ENCODE measurements at regions not wholly inside any gene's neighbourhood (a gene's known extent, or its start where the extent isn't known, plus 50 kb on each side); places are given as distances from the start of the nearest gene placed in this dataset.

DNA sequence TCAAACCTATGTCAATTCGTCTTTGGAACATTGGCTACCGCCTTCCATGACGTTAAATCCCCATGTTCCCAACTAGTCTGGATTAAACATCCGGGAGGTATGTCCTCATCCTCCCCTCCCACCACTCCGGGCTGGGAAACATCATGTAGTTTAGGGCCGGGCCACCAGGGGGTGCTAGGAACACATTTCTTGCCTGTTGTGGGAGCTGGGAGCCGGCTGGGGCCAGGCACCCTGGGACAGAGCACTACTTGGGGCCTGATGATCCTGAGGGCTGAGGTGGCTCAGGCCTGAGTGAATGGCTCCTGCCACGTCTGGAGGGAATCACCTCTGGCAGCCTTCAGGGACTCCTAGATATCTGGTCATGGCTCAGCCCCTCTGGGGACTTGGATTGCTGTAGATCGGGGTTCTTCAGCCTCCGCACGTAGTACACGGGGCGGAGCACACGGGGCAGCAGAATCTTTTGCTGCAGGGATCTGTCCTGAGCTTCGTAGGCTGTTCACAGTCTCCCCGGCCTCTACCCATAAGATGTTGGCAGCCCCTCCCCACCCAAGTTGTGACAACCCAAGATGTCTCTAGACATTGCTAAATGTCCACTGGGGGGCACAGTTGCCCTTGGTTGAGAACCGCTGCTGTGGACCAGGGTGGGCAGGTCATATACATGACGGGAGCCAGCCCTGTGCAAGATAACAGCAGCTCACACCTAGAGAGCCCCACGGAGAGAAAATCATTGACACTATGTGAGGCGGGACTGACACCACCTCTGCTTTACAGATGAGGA is 141.2 kb upstream of the ZNF716 start:
- H3K4me3 Mint-ChIP-seq = no peak overlapping the region
- no peaks in the 10 kb centered on the region for H3K36me3 Mint-ChIP-seq (ENCODE audit: low read depth)
- H3K27ac Mint-ChIP-seq = no peak overlapping the region
- DNase-seq = no peak
- CTCF ChIA-PET = no interaction called here
- no peaks in the 10 kb centered on the region for H3K4me1 Mint-ChIP-seq
- POLR2A ChIA-PET = no interaction called here
- no peaks in the 10 kb centered on the region for H3K27me3 Mint-ChIP-seq
- peaks cover 44% of the 10 kb centered on the region for H3K9me3 Mint-ChIP-seq

DNA sequence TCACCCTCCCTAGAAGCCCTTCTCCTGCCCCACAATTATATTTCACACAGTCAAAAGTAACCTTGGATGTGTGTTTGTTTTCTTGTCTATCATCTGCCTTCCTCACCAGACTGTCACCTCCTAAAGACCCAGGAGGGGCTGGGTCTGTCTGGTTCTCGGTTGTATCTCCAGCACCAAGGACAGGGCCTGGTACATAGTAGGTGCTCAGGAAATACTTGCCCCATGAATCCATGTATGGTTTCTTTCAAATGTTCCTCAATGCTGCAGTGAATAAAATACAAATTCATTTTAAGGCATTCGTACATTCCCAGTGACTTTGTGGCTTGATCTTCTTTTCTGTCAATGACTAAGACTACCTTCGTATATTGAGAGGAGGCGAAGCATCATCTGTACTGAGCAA is 122.9 kb upstream of the ZNF716 start:
- Mint-ChIP-seq H3K4me1 (no peaks in the 10 kb centered on the region), H3K36me3 (ENCODE audit: low read depth) (no peaks in the 10 kb centered on the region), H3K27me3 (no peaks in the 10 kb centered on the region), H3K27ac (no peak overlapping the region), H3K9me3 (peaks cover 46% of the 10 kb centered on the region), H3K4me3 (no peak overlapping the region)
- CTCF ChIA-PET = no interaction called here
- POLR2A ChIA-PET = no interaction called here
- no peak for DNase-seq

DNA sequence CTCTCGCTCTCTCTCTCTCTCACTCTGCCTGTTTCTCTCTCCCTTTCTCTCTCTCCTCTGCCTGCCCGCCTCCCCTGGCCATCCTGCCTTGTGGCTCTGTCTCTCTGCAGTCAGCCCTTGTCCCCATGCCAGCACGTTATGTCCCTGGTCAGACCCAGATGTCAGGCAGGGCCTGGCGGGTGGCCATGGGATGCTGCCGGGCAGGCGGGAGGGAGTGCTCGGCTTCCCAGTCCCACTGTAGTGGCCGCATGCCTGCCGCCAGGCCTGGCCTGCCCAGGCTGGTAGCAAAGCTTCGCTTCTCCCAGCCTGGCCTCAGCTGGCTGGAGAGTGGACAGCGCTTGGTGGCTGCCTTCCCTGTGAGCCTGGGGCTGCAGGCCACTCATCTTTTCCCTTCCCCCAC is 121.5 kb upstream of the ZNF716 start:
- Mint-ChIP-seq H3K36me3 (ENCODE audit: low read depth) (no peaks in the 10 kb centered on the region), H3K4me1 (no peaks in the 10 kb centered on the region), H3K9me3 (peaks cover 40% of the 10 kb centered on the region), H3K4me3 (no peak overlapping the region), H3K27ac (no peak overlapping the region), H3K27me3 (no peaks in the 10 kb centered on the region)
- POLR2A ChIA-PET = no interaction called here
- CTCF ChIA-PET = no interaction called here
- no peak for DNase-seq

DNA sequence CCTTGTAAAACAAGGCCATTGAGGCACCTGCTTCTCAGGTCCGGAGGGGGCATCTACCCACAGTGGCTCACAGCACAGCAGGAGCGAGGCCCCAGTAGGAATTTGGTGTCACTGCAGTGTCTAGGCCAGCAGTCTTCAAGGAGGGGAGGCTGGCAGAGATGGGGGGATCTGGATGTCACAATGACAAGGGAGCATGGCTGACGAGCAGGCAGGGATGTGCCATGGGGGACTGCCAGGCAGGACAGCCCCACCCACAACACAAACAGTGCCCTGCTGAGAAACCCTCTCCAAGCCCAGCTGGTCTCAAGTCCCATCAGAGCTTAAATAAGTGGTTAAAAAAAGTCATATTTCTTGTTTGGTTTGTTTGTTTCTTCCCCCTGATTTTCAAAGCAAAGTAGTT is 121.0 kb upstream of the ZNF716 start:
- no peaks in the 10 kb centered on the region for H3K36me3 Mint-ChIP-seq (ENCODE audit: low read depth)
- H3K27ac Mint-ChIP-seq = no peak overlapping the region
- ChIA-PET CTCF (no interaction called here), POLR2A (no interaction called here)
- no peak overlapping the region for H3K4me3 Mint-ChIP-seq
- H3K4me1 Mint-ChIP-seq = no peaks in the 10 kb centered on the region
- no peaks in the 10 kb centered on the region for H3K27me3 Mint-ChIP-seq
- peaks cover 44% of the 10 kb centered on the region for H3K9me3 Mint-ChIP-seq
- DNase-seq = no peak

DNA sequence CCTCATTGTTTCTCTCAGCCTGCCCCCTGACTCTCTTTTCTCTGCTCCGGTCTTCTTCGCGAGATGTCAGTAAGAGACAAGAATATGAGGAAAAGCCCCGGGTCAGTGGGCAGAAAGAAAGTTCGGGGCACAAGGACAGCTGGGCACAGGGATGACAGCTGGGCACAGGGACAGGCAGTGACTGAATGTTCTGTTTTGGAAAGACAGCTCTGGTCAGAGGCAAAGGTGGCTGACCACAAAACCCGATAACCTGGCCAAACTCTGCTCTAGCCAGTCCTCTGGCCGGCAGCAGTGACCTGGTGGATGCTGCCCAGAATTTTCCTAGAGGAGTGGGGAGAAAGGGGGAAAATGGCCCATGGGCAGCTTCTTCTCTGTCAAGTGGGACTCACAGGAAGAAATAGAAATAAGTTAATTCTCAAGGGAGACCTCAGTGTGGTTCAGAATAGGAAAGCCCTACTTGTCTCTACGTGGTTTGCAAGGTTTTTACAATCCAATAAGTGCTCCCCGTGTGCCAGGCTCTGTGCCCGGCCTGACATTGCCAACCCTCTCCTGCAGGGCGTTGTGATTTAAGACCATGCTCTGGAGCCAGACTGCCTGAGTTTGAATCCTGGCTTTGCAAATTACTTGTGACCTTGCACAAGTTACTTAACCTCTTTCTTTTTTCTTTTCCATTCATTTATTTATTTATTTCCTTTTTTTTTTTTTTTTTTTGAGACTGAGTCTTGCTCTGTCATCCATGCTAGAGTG is 110.6 kb upstream of the ZNF716 start:
- CTCF ChIA-PET = no interaction called here
- Mint-ChIP-seq H3K27ac (no peak overlapping the region), H3K36me3 (ENCODE audit: low read depth) (no peaks in the 10 kb centered on the region), H3K9me3 (peaks cover 33% of the 10 kb centered on the region), H3K4me3 (no peak overlapping the region), H3K4me1 (no peaks in the 10 kb centered on the region), H3K27me3 (no peaks in the 10 kb centered on the region)
- POLR2A ChIA-PET = no interaction called here
- DNase-seq = no peak

DNA sequence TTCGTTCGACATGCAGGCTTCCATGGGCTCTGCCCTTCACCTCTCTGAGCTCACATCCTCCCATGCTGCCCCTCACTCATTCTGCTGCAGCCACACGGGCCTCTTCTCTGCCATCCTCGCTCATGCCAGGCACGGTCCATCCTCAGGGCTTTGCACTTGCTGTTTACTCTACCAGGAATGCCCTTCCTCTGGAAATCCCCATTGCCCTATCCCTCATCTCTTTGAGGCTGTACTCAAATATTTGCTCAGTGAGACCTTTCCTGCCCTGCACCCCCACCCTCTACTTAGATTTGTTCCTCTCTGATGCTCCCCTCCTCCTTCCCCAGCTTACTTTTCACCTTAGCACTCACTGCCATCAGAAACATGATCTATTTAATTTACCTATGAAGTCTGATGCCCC is 107.0 kb upstream of the ZNF716 start:
- no peak for DNase-seq
- peaks cover 47% of the 10 kb centered on the region for H3K9me3 Mint-ChIP-seq
- H3K27me3 Mint-ChIP-seq = no peaks in the 10 kb centered on the region
- no peak overlapping the region for H3K27ac Mint-ChIP-seq
- POLR2A ChIA-PET = no interaction called here
- H3K36me3 Mint-ChIP-seq (ENCODE audit: low read depth) = no peaks in the 10 kb centered on the region
- CTCF ChIA-PET = no interaction called here
- no peak overlapping the region for H3K4me3 Mint-ChIP-seq
- no peaks in the 10 kb centered on the region for H3K4me1 Mint-ChIP-seq

DNA sequence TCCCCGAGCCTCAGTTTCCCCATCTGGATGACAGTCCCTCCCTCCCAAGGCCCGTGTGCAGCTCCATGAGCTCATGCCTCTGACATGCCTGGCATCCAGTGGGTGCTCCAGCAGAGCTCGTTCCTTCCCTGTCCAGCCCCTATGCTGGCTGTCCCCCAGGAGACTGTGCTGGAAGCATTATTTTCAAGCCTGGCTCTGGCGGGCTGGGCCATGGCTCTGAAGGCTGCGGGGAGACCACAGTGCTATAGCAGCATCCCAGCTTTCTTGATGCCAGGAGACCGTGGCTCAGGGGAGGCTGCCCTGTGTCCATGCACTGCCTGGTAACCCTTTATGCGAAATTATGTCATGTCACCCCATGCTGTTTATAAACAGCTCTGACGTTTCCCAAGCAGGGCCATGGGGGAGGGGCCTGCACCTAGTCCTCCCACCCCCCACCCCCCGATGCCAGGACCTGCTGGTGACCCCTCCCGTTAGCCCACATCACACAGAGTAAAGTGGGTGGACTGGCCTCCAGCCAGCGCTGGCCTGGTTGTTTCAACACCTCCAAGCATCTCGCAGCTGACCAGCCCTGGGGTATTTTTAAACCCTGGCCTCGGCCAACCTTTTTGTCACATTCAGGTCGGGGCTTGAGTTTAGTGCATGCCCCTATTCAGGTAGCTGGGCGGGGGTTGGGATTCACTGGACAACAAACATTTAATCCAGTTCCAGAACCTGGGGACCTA is 105.9 kb upstream of the ZNF716 start:
- DNase-seq = no peak
- H3K4me3 Mint-ChIP-seq = no peak overlapping the region
- no peaks in the 10 kb centered on the region for H3K4me1 Mint-ChIP-seq
- no peak overlapping the region for H3K27ac Mint-ChIP-seq
- ChIA-PET POLR2A (no interaction called here), CTCF (no interaction called here)
- no peaks in the 10 kb centered on the region for H3K27me3 Mint-ChIP-seq
- no peaks in the 10 kb centered on the region for H3K36me3 Mint-ChIP-seq (ENCODE audit: low read depth)
- peaks cover 42% of the 10 kb centered on the region for H3K9me3 Mint-ChIP-seq

DNA sequence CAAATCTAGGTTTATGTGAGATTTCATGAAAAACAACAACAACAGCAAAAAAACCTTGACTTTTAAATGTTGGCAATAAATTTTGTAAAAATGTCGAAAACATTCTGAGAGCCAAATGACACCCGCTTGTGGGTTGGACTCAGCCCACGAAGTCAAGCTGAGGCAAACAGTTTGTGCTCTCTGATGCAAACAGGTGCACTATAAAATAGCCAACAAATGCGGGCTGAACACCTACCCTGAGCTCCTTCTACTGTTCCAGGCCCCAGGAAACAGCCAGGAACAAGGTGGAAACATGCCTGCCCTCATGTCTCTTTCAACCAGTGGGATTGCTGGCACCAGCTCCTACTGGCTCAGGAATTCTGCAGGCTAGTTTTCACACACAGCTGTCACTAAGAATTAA is 105.0 kb upstream of the ZNF716 start:
- Mint-ChIP-seq H3K9me3 (peaks cover 43% of the 10 kb centered on the region), H3K4me3 (no peak overlapping the region), H3K27ac (no peak overlapping the region), H3K27me3 (no peaks in the 10 kb centered on the region), H3K36me3 (ENCODE audit: low read depth) (no peaks in the 10 kb centered on the region), H3K4me1 (no peaks in the 10 kb centered on the region)
- no peak for DNase-seq
- CTCF ChIA-PET = no interaction called here
- POLR2A ChIA-PET = no interaction called here

DNA sequence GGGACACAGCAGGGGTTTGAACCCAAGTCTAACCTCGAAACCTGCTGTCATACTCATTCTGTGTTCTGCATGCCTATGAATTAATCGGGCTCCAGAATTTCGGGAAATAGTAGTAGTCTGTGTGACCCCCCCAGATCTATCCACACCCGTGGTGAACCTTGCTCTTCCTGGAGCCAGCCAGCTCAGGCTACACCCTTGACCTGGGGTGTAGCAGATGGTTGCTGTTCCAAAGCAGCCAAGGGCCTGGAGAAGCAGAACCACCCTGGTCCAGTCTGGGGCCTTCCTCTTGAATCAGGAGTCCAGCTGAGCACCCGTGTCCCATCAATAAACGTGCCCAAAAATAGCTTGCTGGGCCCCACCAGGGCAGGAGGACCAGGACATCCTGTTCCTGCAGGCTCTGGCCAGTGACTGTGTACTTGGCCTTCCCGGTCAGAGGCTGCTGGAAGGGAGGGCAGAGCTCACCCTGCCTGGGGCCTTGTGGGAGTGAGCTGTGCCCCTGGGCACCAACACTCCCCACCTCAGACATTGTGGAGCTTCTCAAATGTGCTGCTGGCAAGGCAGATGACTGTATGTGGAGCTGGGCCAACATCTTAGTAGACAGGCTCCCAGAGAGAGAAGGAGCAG is 101.2 kb upstream of the ZNF716 start:
- ChIA-PET POLR2A (no interaction called here), CTCF (no interaction called here)
- no peaks in the 10 kb centered on the region for H3K27me3 Mint-ChIP-seq
- no peak overlapping the region for H3K4me3 Mint-ChIP-seq
- H3K4me1 Mint-ChIP-seq = no peaks in the 10 kb centered on the region
- H3K27ac Mint-ChIP-seq = no peak overlapping the region
- no peaks in the 10 kb centered on the region for H3K36me3 Mint-ChIP-seq (ENCODE audit: low read depth)
- no peak for DNase-seq
- peaks cover 36% of the 10 kb centered on the region for H3K9me3 Mint-ChIP-seq

DNA sequence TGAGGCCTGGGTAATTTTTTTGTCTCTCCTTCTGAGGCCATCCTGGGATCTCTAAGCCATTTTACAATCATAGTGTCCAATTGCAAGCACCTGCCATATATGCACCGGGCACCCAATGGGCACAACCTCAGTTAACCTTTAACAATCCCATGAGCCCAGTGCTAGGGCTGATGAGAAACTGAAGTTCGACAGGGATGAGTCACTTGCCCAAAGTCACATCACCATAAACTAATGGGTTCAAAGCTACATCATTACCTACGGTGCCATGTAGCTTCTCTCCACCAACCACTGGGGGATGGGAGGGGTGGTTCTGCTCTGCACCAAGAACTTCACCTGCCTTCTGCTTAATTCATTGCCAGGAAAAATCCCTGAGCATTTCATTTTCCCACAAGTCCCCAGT is 95.8 kb upstream of the ZNF716 start:
- Mint-ChIP-seq H3K4me3 (no peak overlapping the region), H3K27me3 (no peaks in the 10 kb centered on the region), H3K4me1 (no peaks in the 10 kb centered on the region), H3K36me3 (ENCODE audit: low read depth) (no peaks in the 10 kb centered on the region), H3K27ac (no peak overlapping the region), H3K9me3 (peaks cover 35% of the 10 kb centered on the region)
- CTCF ChIA-PET = no interaction called here
- DNase-seq = no peak
- POLR2A ChIA-PET = no interaction called here

DNA sequence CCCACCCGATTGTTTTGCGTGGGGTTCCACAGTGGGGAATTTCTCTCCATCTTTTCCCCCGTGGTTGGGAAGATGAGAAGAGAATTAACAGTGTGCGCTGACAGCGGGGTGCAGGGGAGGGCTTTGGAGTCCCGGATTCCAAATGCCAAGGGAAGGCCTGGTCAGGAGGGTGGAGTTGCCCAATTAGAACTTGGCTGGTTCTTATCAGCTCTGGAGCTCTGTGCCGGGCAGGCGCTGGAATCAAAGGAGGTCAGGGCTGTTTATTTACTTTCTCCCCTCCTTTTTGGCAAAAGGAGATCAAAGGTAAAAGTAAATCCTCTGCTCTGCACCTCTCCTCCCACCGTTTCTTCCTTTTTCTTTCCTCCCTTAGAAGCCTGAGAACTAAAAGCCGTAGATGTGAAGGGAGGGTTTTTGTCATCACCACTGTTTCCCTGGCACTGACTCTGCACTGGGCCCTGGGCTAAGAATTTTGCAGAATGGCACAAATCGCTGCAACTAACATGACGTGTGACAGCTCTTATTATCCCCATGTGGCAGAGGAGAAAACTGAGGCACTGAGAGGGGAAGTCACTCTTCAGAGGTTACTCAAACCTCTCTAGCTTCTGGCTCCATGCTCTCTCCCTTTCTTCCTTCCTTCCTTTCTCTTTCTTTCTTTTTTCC is 95.2 kb upstream of the ZNF716 start:
- ChIA-PET CTCF (no interaction called here), POLR2A (no interaction called here)
- DNase-seq = no peak
- no peaks in the 10 kb centered on the region for H3K4me1 Mint-ChIP-seq
- H3K4me3 Mint-ChIP-seq = no peak overlapping the region
- H3K27ac Mint-ChIP-seq = no peak overlapping the region
- H3K9me3 Mint-ChIP-seq = peaks cover 34% of the 10 kb centered on the region
- no peaks in the 10 kb centered on the region for H3K27me3 Mint-ChIP-seq
- H3K36me3 Mint-ChIP-seq (ENCODE audit: low read depth) = no peaks in the 10 kb centered on the region

DNA sequence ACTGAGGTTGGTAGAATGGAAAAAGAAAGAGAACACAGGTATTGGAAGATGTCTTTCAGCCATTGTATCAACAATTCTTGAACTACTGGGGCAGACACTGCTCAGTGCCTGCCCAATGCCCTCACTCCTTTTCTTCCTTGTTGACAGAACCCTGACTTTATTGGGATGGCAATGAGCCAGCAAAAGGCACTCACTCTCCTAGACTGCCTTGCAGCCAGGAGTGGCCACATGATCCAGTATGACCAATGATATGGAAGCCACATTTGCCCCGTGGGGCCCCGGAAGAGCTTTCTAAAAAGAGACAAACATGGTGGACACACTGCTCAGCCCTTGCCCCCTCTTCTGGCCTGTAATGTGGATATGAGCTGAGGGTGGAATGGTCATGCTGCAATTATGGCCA is 88.6 kb upstream of the ZNF716 start:
- Mint-ChIP-seq H3K9me3 (peaks cover 46% of the 10 kb centered on the region), H3K27me3 (no peaks in the 10 kb centered on the region), H3K27ac (no peak overlapping the region), H3K4me1 (no peaks in the 10 kb centered on the region), H3K4me3 (no peak overlapping the region), H3K36me3 (ENCODE audit: low read depth) (no peaks in the 10 kb centered on the region)
- no peak for DNase-seq
- CTCF ChIA-PET = no interaction called here
- POLR2A ChIA-PET = no interaction called here

DNA sequence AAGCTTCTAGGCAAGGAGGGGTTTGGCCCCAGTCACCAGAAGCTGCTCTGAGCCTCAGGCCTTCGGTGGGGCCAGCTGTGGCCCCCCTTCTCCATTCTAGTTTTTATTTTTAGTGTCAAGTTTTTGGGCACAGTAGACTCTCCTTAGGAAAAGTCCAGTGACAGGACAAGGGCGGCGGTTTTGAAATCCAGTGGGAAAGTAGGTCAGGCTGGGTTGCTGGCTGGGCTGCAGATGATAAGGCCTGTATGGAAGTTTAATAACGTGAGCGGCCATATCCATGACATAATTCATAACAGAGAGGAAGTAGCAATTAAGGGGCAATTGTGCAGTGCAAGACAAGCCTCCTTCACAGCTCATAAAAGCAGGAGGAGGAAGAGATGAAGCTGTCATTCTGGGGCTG is 87.1 kb upstream of the ZNF716 start:
- no peaks in the 10 kb centered on the region for H3K4me1 Mint-ChIP-seq
- H3K27me3 Mint-ChIP-seq = no peaks in the 10 kb centered on the region
- no peaks in the 10 kb centered on the region for H3K36me3 Mint-ChIP-seq (ENCODE audit: low read depth)
- DNase-seq = no peak
- no peak overlapping the region for H3K4me3 Mint-ChIP-seq
- peaks cover 47% of the 10 kb centered on the region for H3K9me3 Mint-ChIP-seq
- ChIA-PET POLR2A (no interaction called here), CTCF (no interaction called here)
- no peak overlapping the region for H3K27ac Mint-ChIP-seq
